Epithelial cell of proximal tubule (primary cell): ENCODE measurements at regions not wholly inside any gene's neighbourhood (a gene's known extent, or its start where the extent isn't known, plus 50 kb on each side); places are given as distances from the start of the nearest gene placed in this dataset.

Experiments
- DNase-seq: peaks from one replicate; pipeline ENCODE4 v3.0.0-alpha.2; 2011; ENCODE audit warnings: low read depth
- H3K4me3 ChIP-seq: 2 replicates; pipeline ENCODE4 v1.5.1; 2011; ENCODE audit warnings: low read depth, mild to moderate bottlenecking, low read length
- CTCF ChIP-seq: conservative IDR thresholded peaks from 2 replicates; pipeline ENCODE4 v1.5.1; 2012; ENCODE audit warnings: low read depth, mild to moderate bottlenecking, low read length

GRCh38 chr2:55993685-55994084, 70.1 kb upstream of the EFEMP1 start:
- DNase-seq, result no peak
- no peak overlapping the region for H3K4me3 ChIP-seq
- no peak for TF ChIP-seq CTCF

DNA sequence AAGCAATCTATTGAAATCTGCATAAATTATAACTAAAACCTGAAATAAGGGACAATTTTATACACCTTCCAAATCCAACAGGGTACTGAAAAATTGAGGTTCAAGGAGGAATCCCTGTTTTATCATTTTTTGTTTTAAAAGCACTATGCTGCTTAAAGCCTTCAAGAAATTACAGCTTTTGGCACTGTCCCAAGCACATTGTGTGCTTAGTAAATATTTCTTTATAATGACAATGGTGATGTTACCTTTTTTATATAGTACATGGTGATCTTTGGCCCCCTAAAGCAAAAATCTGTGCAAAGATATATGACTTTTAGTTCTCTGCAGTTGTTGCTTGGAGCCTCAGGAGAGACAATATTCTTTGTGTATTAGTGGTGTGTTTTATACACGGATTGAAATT, 71.6 kb upstream of the EFEMP1 start:
- no peak overlapping the region for H3K4me3 ChIP-seq
- no peak for TF ChIP-seq CTCF
- DNase-seq, result no peak

DNA sequence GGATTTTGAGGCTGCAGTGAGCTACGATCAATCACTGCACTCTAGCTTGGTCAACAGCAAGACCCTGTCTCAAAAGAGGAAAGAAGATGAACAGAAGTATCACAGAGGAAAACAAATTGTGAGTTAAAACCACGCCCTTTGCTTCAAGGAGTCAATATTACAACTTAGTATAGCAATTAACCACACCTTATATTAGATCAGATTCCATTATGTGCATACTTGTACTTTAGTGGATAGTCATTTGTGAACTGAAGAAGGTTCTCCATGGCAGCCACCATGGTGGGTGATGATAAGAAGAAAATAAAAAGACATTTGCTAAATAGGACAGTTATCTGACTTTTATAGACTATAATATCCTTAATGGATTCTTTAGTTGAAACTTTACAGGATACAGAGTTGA, 72.3 kb upstream of the EFEMP1 start:
- no peak overlapping the region for H3K4me3 ChIP-seq
- no peak for DNase-seq
- TF ChIP-seq CTCF, result no peak

DNA sequence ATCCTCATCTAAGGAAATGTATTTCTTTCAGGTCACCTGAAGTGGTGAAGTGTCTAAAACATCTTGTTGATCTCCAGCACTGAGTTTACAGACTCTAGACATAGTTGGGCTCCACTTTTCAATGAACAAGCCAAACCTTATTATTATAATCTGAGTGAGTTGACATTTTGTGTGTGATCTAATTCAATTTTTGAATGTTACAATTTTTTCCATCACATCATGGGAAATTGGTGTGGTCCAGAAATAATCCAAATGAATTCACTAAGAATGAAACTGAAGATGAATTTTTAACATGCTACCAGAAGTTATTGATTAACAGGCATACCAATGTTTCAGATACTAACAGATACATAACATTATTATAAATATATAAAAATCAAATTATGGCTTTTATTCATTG, 75.6 kb upstream of the EFEMP1 start:
- no peak for TF ChIP-seq CTCF

DNA sequence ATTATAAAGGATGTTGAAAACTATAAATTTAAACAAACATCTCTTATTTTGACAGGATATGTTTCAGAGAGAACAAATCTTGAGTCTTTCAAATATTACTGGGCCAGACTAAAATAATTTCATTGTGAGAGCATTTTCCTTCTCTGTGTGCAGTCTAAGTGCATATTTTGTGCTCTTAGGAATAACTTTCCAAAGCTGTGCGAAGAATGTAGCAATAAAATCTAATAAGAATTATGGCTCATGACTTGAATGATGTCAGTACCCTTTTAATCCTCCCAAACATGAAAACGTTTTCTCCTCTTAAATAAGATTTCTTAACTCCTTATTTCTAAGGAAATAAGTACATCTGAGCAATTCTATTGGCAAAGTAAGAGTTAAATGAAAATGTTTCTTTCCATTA, 76.2 kb upstream of the EFEMP1 start:
- no peak overlapping the region for H3K4me3 ChIP-seq
- no peak for TF ChIP-seq CTCF
- DNase-seq, result no peak

More for the DNA sequence above, 75.6 kb upstream of the EFEMP1 start:
- H3K4me3 ChIP-seq, result no peak overlapping the region
- DNase-seq, result no peak

DNA sequence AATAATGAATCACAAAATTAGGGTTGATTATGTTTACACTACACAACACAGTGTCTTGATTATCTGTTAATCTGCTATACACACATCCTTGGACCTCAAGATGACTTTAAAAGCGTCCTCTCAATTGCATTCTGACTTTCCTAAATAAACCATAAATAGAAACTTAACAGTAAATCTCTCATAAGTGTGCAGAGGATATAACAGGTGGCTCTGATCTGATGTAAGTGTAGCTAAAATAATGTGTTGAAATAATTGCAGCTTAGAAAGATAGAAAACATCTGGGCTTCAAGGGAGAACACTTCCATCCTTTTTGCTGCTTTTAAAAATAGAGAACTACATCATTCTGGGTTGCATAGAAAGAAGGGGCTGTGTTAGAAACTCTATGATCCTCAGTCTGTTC, 78.4 kb upstream of the EFEMP1 start:
- no peak overlapping the region for H3K4me3 ChIP-seq
- no peak for TF ChIP-seq CTCF
- no peak for DNase-seq

DNA sequence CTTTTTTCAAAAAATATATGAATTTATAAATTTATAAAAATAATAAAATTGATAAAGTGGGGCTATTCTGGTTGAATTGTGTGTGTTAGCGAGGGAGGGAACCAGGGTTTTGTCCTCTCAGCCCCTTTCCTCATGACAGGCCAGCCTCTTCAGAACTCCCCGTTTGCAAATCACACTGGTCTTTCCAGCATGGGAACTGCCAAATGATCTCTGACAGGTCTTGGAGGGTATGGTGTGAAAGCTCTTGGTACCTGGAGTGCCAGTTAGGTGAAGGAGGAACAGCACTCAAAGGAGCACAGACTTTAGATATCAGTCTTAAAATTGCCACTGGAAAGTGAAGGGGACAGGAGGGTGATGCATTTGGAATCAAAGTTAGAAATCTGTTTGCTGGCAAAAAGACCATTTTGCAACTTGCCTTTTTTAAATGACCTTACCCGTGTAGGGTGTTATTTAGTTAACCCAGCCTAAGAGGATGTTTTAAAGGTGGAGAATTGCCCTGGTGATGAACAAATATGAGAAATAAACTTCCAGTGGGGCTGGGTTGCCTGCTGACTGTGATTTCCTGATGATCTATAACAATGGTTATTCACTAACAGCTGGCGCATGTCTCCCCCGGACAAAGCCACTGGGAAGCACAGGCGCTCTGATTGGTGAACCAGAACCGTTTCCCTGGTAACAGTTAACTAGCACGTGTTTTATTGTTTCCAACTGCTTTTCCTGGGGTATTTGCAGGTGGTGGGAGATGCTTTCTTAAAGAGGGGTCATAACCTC, 85.3 kb upstream of the EFEMP1 start:
- peak; percentile 52 for DNase-seq
- no peak overlapping the region for H3K4me3 ChIP-seq
- TF ChIP-seq CTCF, result no peak
